ENCODE measurements at regions not wholly inside any gene's neighbourhood (a gene's known extent, or its start where the extent isn't known, plus 50 kb on each side); places are given as distances from the start of the nearest gene placed in this dataset.

GRCh38 chr6:81857812-81858211, 105.3 kb upstream of the TENT5A start:
- no peak for DNase-seq

DNA sequence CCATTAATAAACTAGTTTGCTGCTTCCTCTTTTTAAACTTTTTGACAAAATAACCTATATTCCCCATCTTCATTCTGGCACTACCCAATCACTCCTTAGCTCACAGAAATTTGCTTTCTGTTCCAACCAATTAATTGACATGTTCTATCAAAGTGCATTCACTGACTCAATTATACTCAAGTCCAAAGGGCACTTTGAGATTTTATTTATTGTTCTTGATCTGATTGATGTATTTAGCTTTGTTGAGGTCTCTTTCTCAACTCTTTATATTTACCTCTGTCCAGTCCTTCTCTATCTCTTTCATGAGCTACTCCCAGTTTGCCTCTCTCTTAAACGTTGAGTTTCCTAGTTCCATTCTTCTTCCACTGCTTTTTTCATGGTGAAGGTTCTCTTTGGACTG, 104.4 kb upstream of the TENT5A start:
- no peak for DNase-seq

DNA sequence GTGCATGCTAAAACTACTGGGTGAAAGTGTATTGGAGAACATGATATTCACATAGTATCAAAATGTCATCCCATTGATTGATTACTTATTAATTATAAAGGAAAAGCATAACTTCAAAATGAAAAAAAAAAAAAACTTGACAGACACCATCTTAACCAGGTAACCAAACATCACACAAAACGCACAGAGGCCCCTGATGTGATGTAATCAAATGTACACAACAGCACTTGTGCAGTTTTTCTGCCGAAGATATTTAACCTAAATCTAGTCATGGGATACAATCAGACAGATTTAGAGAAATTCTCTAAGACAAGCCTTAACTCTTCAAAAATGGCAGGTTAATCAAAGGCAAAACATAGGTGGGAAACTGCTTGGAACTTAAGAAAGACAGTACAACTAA, 102.0 kb upstream of the TENT5A start:
- no peak for DNase-seq

DNA sequence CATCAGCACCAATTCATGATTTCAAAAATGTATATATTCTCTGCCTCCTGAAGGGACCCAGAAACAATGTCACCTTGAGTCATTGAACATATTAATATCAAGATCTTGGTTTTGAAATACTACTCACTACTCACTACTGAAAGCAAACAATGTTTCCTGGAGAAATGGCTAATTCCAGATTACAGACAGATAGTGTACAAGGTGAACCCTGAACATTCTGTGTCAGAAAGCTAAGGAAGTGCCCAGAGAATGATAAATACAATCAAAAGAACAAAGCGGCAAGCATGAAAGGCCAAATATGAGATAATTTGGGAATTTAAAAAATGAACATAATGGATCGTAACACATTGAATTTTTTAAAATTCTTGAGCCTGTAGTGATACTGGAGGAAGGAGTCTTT, 101.5 kb upstream of the TENT5A start:
- no peak for DNase-seq

GRCh38 chr6:81849248-81849647, 96.8 kb upstream of the TENT5A start:
- no peak for DNase-seq

- DNase-seq, result no peak
Measured at GRCh38 chr6:81847866-81848265, 95.4 kb upstream of the TENT5A start.

GRCh38 chr6:81844686-81845085, 92.2 kb upstream of the TENT5A start:
- no peak for DNase-seq

DNA sequence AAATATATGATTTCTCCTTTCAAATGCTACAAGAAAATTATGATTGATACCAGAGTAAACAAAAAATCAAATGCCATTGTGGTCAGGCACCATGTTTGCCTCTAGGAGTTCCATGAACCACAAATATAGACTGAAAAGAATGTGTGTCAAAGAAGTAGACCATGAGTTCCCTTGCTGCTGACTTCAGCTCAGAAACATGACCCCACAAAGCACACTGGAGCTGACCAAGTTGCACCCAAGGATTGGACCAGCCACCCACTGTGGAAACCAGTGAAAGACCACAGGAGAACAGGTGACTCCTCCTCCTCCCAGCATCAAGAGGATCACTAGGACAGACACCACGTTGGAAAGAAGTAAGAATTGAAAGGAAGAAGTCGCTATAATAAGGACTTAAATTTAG, 90.8 kb upstream of the TENT5A start:
- DNase-seq, result no peak

- no peak for DNase-seq
Measured at GRCh38 chr6:81842254-81842653, 89.8 kb upstream of the TENT5A start.

- DNase-seq, result no peak
Measured at GRCh38 chr6:81838724-81839426, 86.4 kb upstream of the TENT5A start.

GRCh38 chr6:81838031-81838430, 85.5 kb upstream of the TENT5A start:
- no peak for DNase-seq

DNA sequence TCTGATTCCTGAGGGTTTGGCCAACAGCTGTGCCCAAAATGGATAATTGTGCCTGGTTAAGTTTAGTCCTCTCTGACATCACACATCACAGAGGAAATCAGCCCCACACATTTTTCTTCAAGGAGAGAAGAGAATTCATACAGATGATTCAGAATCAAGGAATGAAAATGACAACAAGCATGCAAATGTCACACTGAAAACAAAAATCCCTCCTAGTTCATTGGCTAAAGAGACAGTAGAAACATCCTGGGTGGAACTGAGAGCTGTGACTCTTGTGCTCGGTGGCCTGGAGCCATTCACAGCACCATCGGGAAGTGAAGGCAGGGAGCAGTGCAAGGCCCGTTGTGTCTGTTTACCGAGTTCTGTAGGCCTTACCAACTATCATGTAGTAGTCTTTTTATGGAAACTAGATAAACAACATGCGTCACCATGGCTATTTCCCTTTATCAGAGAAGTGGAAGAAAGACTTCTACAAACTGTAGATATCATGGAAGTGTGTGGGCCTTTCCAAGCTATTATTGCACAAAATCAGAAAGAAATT, 81.7 kb upstream of the TENT5A start:
- no peak for DNase-seq

- no peak for DNase-seq
Measured at GRCh38 chr6:81832304-81832703, 79.8 kb upstream of the TENT5A start.

DNA sequence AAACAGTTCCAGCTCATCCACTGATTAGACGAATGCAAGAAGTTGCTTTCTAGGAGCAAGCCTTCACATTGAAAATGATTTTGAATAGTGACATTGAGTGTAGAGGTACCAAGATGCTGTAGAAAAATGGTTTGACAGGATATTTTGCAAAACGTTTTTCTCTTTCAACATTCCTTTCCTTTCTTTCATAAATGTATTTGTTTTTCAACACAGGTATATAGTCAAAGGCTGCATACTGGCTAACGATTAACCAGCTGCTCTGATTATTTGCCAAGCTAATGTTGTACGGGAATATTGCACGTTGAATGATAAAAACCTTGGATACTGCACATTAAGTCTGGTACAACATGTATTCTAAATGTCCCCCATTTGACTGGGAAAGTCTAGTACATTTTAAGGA, 78.8 kb upstream of the TENT5A start:
- no peak for DNase-seq

GRCh38 chr6:81826784-81827183, 74.3 kb upstream of the TENT5A start:
- no peak for DNase-seq

DNA sequence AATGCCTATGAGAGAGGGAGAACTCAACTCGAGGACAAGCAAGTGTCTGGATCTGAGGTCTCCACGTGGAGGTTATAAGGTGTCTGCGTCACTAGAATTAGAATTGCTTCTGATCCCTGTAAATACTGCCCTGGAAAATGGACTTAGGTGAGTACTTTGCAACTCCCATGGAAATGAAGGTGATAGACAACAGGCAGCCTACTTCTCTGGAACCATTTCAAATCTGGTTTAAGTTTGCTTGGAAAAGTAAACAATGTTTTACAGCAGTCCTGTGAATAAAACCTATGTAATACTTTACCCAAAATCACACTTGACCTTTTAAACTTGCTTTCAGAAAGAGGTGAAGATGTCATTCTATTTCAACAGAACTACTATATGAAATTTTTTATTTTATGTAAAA, 70.1 kb upstream of the TENT5A start:
- no peak for DNase-seq

GRCh38 chr6:81821449-81821848, 69.0 kb upstream of the TENT5A start:
- DNase-seq, result no peak

DNA sequence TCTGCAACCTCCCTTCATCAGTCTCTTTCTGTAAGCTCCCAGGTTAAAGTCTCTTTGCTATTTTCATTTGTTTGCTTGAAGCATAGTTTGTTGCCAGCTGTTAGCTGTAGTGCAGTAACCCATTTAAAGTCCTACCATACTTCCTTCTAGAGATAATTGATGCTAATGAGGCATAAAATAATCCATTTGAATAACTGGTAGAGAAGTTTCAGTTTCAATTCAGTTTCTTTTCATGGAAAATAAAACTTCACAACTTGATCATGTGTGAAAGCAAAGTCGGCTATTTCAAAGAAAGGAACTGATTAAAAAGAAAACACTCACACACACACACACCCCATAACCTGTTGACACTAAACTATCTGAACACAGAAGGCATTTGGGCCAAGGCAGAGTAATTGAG, 68.5 kb upstream of the TENT5A start:
- DNase-seq, result no peak

DNA sequence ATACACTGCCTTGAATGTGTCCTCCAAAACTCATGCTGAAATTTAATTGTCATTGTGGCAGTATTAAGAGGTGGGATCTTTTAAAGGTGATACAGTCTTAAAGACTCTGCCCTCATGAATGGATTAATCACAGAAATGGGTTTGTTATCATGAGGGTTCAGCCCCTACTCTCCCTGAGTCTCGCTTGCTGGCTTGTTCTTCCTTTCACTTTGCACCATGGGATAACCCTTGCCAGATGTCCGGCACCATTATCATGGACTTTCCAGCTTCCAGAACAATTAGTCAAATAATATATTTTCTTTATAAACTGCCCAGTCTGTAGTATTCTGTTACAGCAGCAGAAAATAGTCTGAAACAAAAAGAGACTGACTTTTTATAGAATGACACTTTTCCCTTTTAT, 67.9 kb upstream of the TENT5A start:
- DNase-seq, result no peak

- no peak for DNase-seq
Measured at GRCh38 chr6:81819767-81820166, 67.3 kb upstream of the TENT5A start.

- DNase-seq, result no peak
Measured at GRCh38 chr6:81818901-81819361, 66.5 kb upstream of the TENT5A start.

DNA sequence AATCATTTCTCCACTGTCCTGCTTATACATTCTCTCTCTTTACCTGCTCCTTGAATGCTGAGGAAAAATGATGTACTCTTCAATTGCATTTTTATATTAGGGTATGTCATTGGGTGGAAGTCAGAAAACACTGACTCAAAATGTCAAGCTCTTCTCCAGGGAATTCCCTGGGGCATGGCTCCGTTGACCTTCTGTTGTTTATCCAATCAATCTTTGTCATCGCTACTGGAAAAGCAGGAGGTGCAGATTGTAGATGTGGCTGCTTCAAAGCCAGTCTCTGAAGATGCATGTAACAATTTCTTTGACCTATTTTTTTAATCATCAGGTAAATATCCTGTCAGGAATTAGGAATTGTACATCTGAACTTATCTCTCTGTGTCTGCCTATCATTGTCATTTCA, 63.9 kb upstream of the TENT5A start:
- DNase-seq, result no peak

GRCh38 chr6:81814370-81815076, 62.0 kb upstream of the TENT5A start:
- no peak for DNase-seq

GRCh38 chr6:81813305-81813704, 60.8 kb upstream of the TENT5A start:
- DNase-seq, result no peak

DNA sequence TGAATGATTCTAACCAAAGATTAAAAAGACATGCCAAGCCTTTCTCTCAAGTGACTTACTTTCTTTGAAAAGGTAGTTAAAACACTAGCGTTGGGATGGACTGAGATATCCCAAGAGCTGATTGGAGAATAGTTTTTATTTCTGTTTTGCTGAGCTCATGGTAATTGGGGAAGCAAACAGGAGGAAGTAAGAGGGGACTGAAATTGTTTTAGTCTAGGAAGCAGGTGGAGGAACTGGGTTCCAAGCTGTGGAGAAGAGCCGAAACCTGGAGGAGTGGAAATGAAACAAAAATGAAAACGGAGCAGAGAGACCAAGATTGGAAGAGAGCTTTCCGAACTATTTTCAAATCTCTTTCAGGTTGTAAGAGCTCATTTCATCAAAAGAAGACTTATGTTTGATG, 59.9 kb upstream of the TENT5A start:
- no peak for DNase-seq
